Nephron progenitor cell (in vitro differentiated cells): ENCODE measurements at regions not wholly inside any gene's neighbourhood (a gene's known extent, or its start where the extent isn't known, plus 50 kb on each side); places are given as distances from the start of the nearest gene placed in this dataset.

Source experiments
- DNase-seq: peaks from one replicate; pipeline ENCODE4 v3.0.0; 2021
- H3K27ac Mint-ChIP-seq: 2 replicates; pipeline ENCODE4 v1.8.0; 2021; ENCODE audit warnings: mild to moderate bottlenecking, moderate library complexity, mixed read lengths
- H3K27me3 Mint-ChIP-seq: 2 replicates; pipeline ENCODE4 v1.8.0; 2021; ENCODE audit warnings: mild to moderate bottlenecking, low read depth, mixed read lengths; ENCODE audit not compliant: poor library complexity
- H3K36me3 Mint-ChIP-seq: 2 replicates; pipeline ENCODE4 v1.8.0; 2021; ENCODE audit warnings: low read depth, mixed read lengths
- H3K4me1 Mint-ChIP-seq: 2 replicates; pipeline ENCODE4 v1.8.0; 2021; ENCODE audit warnings: mixed read lengths
- H3K4me3 Mint-ChIP-seq: 2 replicates; pipeline ENCODE4 v1.8.0; 2021; ENCODE audit warnings: mild to moderate bottlenecking, moderate library complexity, mixed read lengths
- H3K9me3 Mint-ChIP-seq: 2 replicates; pipeline ENCODE4 v1.8.0; 2021; ENCODE audit warnings: mild to moderate bottlenecking, moderate library complexity, mixed read lengths
- TF ChIP-seq, protein P1 (sequence below): fragments of 200-600 bp; sonication (generic); IDR thresholded peaks from 2 replicates; pipeline ENCODE4 v1.5.0; 2021; ENCODE audit warnings: antibody characterized with exemption

DNA sequence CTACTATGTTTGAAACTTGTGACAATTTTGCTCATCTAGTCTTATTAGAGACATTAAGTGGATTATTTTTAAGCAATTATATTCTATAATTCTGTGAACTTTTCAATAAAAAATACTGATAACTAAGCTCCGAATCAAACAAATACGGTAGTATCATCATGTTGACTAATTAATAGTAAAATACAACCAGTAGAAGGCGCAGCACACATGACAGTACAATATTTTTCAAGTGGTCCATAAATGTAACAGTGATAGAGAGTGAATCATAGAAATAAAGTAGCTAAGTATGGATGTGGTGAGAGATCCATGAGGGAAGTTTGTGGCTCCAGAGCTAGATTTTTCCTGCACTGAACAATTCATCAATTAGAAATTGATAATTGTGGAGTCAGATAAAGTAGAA, 666.2 kb downstream of the KCTD8 start:
- TF ChIP-seq, protein P1, sequence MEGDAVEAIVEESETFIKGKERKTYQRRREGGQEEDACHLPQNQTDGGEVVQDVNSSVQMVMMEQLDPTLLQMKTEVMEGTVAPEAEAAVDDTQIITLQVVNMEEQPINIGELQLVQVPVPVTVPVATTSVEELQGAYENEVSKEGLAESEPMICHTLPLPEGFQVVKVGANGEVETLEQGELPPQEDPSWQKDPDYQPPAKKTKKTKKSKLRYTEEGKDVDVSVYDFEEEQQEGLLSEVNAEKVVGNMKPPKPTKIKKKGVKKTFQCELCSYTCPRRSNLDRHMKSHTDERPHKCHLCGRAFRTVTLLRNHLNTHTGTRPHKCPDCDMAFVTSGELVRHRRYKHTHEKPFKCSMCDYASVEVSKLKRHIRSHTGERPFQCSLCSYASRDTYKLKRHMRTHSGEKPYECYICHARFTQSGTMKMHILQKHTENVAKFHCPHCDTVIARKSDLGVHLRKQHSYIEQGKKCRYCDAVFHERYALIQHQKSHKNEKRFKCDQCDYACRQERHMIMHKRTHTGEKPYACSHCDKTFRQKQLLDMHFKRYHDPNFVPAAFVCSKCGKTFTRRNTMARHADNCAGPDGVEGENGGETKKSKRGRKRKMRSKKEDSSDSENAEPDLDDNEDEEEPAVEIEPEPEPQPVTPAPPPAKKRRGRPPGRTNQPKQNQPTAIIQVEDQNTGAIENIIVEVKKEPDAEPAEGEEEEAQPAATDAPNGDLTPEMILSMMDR: no peak
- H3K4me1 Mint-ChIP-seq: no peaks in the 10 kb centered on the region
- no peak for DNase-seq
- H3K27me3 Mint-ChIP-seq: no peaks in the 10 kb centered on the region
- no peaks in the 10 kb centered on the region for H3K36me3 Mint-ChIP-seq
- H3K27ac Mint-ChIP-seq: no peak overlapping the region
- no peaks in the 10 kb centered on the region for H3K9me3 Mint-ChIP-seq
- no peak overlapping the region for H3K4me3 Mint-ChIP-seq

DNA sequence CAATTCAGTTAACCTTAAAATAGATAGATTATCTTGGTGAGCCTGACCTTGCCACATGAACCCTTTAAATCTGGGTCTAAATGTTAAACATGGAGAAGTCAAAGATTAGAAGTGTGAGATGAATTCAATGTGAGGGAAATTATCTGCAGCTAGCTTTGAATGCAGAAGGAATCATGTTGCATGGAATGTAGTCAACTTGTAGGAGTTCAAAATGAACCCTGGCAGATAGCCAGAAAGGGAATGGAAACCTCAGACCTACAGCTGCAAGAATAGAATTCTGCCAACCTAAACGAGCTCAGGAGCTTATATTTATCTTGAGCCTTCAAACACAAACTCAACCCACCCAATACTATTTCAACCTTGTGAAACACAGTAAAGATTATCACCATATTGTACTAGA, 632.5 kb downstream of the KCTD8 start:
- Mint-ChIP-seq H3K4me1 (no peaks in the 10 kb centered on the region), H3K4me3 (no peak overlapping the region), H3K36me3 (no peaks in the 10 kb centered on the region), H3K27ac (no peak overlapping the region), H3K9me3 (peaks cover 21% of the 10 kb centered on the region), H3K27me3 (peaks cover 4% of the 10 kb centered on the region)
- no peak for DNase-seq
- TF ChIP-seq, protein P1: no peak

DNA sequence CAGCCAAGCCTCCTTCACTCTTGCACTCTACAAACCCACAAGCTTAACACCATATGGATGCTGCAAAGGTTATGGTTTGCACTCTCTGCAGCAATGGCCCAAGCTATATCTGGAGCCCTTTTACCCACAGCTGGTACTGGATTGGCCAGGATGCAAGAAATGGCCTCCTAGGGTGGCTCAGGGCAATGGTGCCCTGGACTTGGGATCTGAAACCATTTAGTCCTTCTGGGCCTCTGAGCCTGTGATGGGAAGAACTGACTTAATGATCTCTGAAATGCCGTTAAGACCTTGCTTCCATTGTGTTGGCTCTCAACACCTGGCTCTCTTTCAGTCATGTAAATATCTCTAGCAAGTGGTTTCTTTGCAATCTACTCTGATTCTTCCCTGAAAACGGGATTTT, 626.0 kb downstream of the KCTD8 start:
- no peaks in the 10 kb centered on the region for H3K27me3 Mint-ChIP-seq
- H3K4me3 Mint-ChIP-seq: no peak overlapping the region
- H3K27ac Mint-ChIP-seq: no peak overlapping the region
- H3K4me1 Mint-ChIP-seq: no peaks in the 10 kb centered on the region
- DNase-seq: no peak
- peaks cover 43% of the 10 kb centered on the region for H3K9me3 Mint-ChIP-seq
- no peaks in the 10 kb centered on the region for H3K36me3 Mint-ChIP-seq
- TF ChIP-seq, protein P1: no peak

DNA sequence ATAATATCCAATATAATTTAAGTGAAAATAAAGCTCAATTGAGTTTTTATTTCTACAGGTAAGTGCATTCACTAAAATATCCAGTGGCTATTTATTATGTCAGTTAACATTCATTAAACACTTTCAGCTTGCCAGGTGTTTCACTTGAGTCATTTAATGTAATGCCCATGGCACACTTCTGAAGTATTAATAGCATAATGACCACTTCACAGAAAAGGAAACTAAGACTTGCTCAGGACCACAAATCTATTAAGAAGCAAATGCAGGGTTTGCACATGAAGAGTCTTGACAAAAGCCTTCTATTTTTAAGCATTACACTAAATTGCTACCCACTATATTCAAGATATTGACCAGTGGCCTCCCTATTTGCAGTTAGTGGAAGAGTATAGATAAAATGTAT, 612.7 kb downstream of the KCTD8 start:
- no peaks in the 10 kb centered on the region for H3K36me3 Mint-ChIP-seq
- no peaks in the 10 kb centered on the region for H3K4me1 Mint-ChIP-seq
- no peaks in the 10 kb centered on the region for H3K27me3 Mint-ChIP-seq

DNA sequence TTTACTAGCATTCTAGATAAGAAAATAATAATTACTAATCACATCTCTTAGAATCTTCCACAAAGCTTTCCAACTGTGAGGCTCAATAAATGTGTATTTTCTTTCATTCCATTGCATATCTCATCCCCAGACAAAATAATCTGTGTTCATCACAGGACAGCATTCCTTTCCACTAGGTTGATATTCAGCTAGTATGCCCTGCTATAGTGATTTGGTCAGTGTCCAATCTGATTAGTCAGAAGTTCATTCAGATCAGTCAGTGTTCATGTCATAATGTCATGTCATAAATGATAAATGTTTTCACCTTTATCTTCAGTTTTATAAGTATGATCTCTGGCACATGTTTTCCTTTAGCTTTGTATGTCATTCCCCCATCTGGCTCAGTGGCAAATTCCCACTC, 611.4 kb downstream of the KCTD8 start:
- Mint-ChIP-seq H3K4me3 (no peak overlapping the region), H3K27ac (no peak overlapping the region), H3K4me1 (no peaks in the 10 kb centered on the region), H3K27me3 (no peaks in the 10 kb centered on the region), H3K36me3 (no peaks in the 10 kb centered on the region), H3K9me3 (no peaks in the 10 kb centered on the region)
- DNase-seq: no peak
- TF ChIP-seq, protein P1: no peak

More for the DNA sequence above, 612.7 kb downstream of the KCTD8 start:
- no peak overlapping the region for H3K4me3 Mint-ChIP-seq
- TF ChIP-seq, protein P1: no peak
- H3K27ac Mint-ChIP-seq: no peak overlapping the region
- no peak for DNase-seq
- H3K9me3 Mint-ChIP-seq: no peaks in the 10 kb centered on the region

DNA sequence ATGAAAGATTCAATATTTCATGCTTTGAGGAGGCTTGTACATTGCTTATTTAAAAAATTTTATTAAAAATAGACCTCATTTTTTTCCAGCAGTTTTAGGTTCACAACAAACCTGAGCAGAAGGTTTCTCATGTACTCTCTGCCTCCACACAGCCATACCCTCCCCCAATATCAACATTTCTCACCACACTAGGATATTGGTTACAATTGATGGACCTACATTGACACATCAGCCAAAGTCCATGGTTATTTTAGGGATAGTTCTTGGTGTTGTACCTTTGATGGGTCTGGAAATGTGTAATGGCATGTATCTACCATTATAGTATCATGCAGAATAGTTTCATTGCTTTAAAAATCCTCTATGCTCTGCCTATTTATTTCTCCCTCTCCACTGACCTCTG, 611.0 kb downstream of the KCTD8 start:
- no peaks in the 10 kb centered on the region for H3K9me3 Mint-ChIP-seq
- no peaks in the 10 kb centered on the region for H3K4me1 Mint-ChIP-seq
- no peak overlapping the region for H3K4me3 Mint-ChIP-seq
- no peak for DNase-seq
- H3K36me3 Mint-ChIP-seq: no peaks in the 10 kb centered on the region
- H3K27ac Mint-ChIP-seq: no peak overlapping the region
- H3K27me3 Mint-ChIP-seq: no peaks in the 10 kb centered on the region
- TF ChIP-seq, protein P1: no peak
